GM18499 (cell line): ENCODE measurements at regions not wholly inside any gene's neighbourhood (a gene's known extent, or its start where the extent isn't known, plus 50 kb on each side); places are given as distances from the start of the nearest gene placed in this dataset.

Experiments used
- ATAC-seq: cut with Tn5 transposase; IDR thresholded peaks from one replicate; pipeline ENCODE4 v1.9.1; 2021; ENCODE audit warnings: moderate number of reproducible peaks; ENCODE audit not compliant: insufficient read depth, unreplicated experiment

- ATAC-seq: no peak
These were observed 784.4 kb downstream of the MAFB start for GRCh38 chr20:39904476-39905112.

- ATAC-seq: no peak
These were observed 785.1 kb downstream of the MAFB start for GRCh38 chr20:39903806-39904465.

- ATAC-seq: no peak
These were observed 789.2 kb downstream of the MAFB start for GRCh38 chr20:39899881-39900280.

- no peak for ATAC-seq
These were observed 790.6 kb downstream of the MAFB start for GRCh38 chr20:39898467-39898852.

- ATAC-seq: no peak
These were observed 791.1 kb downstream of the MAFB start for GRCh38 chr20:39897781-39898466.

GRCh38 chr20:39897058-39897457, 792.0 kb downstream of the MAFB start:
- ATAC-seq: no peak

GRCh38 chr20:39894067-39894466, 795.0 kb downstream of the MAFB start:
- ATAC-seq: no peak

GRCh38 chr20:39893003-39893685, 795.9 kb downstream of the MAFB start:
- no peak for ATAC-seq

GRCh38 chr20:39890697-39891096, 798.3 kb downstream of the MAFB start:
- ATAC-seq: no peak

- no peak for ATAC-seq
These were observed 800.7 kb downstream of the MAFB start for GRCh38 chr20:39888310-39888709.

- no peak for ATAC-seq
These were observed 802.3 kb downstream of the MAFB start for GRCh38 chr20:39886650-39887190.

- no peak for ATAC-seq
These were observed 802.9 kb downstream of the MAFB start for GRCh38 chr20:39885975-39886649.

- no peak for ATAC-seq
These were observed 806.2 kb downstream of the MAFB start for GRCh38 chr20:39882806-39883205.

GRCh38 chr20:39880890-39881289, 808.1 kb downstream of the MAFB start:
- no peak for ATAC-seq

GRCh38 chr20:39879296-39879695, 809.7 kb downstream of the MAFB start:
- no peak for ATAC-seq

GRCh38 chr20:39878809-39879208, 810.2 kb downstream of the MAFB start:
- no peak for ATAC-seq

- ATAC-seq: no peak
These were observed 810.7 kb downstream of the MAFB start for GRCh38 chr20:39878320-39878719.

GRCh38 chr20:39877788-39878187, 811.2 kb downstream of the MAFB start:
- ATAC-seq: no peak

- ATAC-seq: no peak
These were observed 811.9 kb downstream of the MAFB start for GRCh38 chr20:39876976-39877635.
